ENCODE measurements at regions not wholly inside any gene's neighbourhood (a gene's known extent, or its start where the extent isn't known, plus 50 kb on each side); places are given as distances from the start of the nearest gene placed in this dataset.

DNA sequence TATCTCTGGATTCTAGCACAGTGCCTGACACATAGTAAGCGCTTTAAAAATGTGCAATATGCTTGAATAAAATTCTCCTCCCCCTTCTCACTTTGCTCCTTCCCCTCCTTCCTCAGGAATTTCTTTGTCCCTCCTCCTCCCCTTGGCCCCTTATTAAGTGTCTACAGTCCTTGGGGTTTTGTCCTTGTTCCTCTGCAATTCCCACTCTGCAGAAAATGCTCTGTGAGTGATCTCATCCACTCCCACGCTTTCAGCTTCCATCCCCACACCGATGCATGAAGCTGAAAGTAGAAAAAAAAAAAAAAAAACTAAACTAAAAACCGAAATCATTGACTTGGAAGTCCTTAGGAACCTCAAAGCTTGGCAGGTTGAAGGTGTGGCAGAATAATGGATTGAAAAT, 273.6 kb downstream of the RRAGC start:
- H3K18ac ChIP-seq (ENCODE audit: insufficient read length, low read depth, low read length), result no peak overlapping the region
- H2AK5ac ChIP-seq (ENCODE audit: insufficient read length, low read length), result no peak overlapping the region
- no CpG with 5 or more reads among the region's 4 CpGs for WGBS (ENCODE audit: extremely low coverage, insufficient read length, low lambda C conversion rate)
- no peak overlapping the region for H2BK15ac ChIP-seq (ENCODE audit: low read depth, low read length)
- no peaks in the 10 kb centered on the region for H3K9me3 ChIP-seq (ENCODE audit: control insufficient read depth, low read depth, low read length)
- no peaks in the 10 kb centered on the region for H4K20me1 ChIP-seq (ENCODE audit: control insufficient read depth, insufficient read depth, insufficient read length)
- H3T11ph ChIP-seq (ENCODE audit: low read length), result no peak overlapping the region
- H3K36me3 Mint-ChIP-seq (ENCODE audit: insufficient read depth in 1 of 3, low read depth in 3 of 3), result no peaks in the 10 kb centered on the region; a peak in 2 of 7 replicates
- H2BK12ac ChIP-seq (ENCODE audit: insufficient read length, low read depth, low read length), result no peak overlapping the region
- DNase-seq, result no peak
- no peaks in the 10 kb centered on the region for H3K79me1 ChIP-seq (ENCODE audit: insufficient read depth, low read depth, low read length, poor library complexity, severe bottlenecking)
- H3K4me3 Mint-ChIP-seq, result no peak overlapping the region
- H3K79me2 ChIP-seq (ENCODE audit: insufficient read depth, low read length), result no peaks in the 10 kb centered on the region
- H3K9ac ChIP-seq (ENCODE audit: extremely low read depth, insufficient read length, low read length), result no peak overlapping the region
- H3K23ac ChIP-seq (ENCODE audit: insufficient read length, low read depth, low read length), result no peak overlapping the region
- H3K27me3 ChIP-seq (ENCODE audit: insufficient read depth, low read length), result 0 out of 2 replicates have a peak, but pooled peaks cover 3% of the 10 kb centered on the region
- no peak overlapping the region for H3K4ac ChIP-seq (ENCODE audit: low read depth, low read length)
- peaks cover 11 to 14% of the 10 kb centered on the region in 2 experiments for H3K9me3 Mint-ChIP-seq
- no peak overlapping the region for H2BK20ac ChIP-seq (ENCODE audit: low read depth, low read length, poor library complexity, severe bottlenecking)
- H4K5ac ChIP-seq (ENCODE audit: insufficient read length, low read depth, low read length), result no peak overlapping the region
- no peaks in the 10 kb centered on the region for H3K4me1 ChIP-seq (ENCODE audit: insufficient read depth, low read length)
- H3K27me3 Mint-ChIP-seq (ENCODE audit: low read depth), result peaks cover 12% of the 10 kb centered on the region
- no peak overlapping the region for H2BK5ac ChIP-seq (ENCODE audit: insufficient read length, low read length)
- no peak overlapping the region for H2AFZ ChIP-seq (ENCODE audit: low read length)
- H4K91ac ChIP-seq (ENCODE audit: insufficient read length, low read depth, low read length), result no peak overlapping the region
- H4K8ac ChIP-seq (replicated peaks; ENCODE audit: insufficient read length, low read depth, low read length), result no peak overlapping the region
- H3K56ac ChIP-seq (ENCODE audit: insufficient read length, low read depth, low read length), result no peak overlapping the region
- no peak overlapping the region for H3K27ac ChIP-seq (ENCODE audit: insufficient read length, low read depth, low read length)
- H2BK120ac ChIP-seq (ENCODE audit: low read depth, low read length, poor library complexity, severe bottlenecking), result no peak overlapping the region
- no peak overlapping the region for H3K14ac ChIP-seq (ENCODE audit: insufficient read depth, low read length)
- TF ChIP-seq, protein P1, sequence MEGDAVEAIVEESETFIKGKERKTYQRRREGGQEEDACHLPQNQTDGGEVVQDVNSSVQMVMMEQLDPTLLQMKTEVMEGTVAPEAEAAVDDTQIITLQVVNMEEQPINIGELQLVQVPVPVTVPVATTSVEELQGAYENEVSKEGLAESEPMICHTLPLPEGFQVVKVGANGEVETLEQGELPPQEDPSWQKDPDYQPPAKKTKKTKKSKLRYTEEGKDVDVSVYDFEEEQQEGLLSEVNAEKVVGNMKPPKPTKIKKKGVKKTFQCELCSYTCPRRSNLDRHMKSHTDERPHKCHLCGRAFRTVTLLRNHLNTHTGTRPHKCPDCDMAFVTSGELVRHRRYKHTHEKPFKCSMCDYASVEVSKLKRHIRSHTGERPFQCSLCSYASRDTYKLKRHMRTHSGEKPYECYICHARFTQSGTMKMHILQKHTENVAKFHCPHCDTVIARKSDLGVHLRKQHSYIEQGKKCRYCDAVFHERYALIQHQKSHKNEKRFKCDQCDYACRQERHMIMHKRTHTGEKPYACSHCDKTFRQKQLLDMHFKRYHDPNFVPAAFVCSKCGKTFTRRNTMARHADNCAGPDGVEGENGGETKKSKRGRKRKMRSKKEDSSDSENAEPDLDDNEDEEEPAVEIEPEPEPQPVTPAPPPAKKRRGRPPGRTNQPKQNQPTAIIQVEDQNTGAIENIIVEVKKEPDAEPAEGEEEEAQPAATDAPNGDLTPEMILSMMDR (conservative IDR thresholded peaks at IDR 0.05), result no peak
- no peaks in the 10 kb centered on the region for H3K23me2 ChIP-seq (ENCODE audit: insufficient read length, low read depth, low read length, poor library complexity, severe bottlenecking)
- H3K4me1 Mint-ChIP-seq, result peaks cover 9 to 14% of the 10 kb centered on the region in 2 experiments
- H3K4me2 ChIP-seq (ENCODE audit: insufficient read depth, insufficient read length, low read length), result no peak overlapping the region
- H3K27ac Mint-ChIP-seq, result no peak overlapping the region

All from H9 (cell line).